Lung (tissue), 11 donors: ENCODE measurements at regions not wholly inside any gene's neighbourhood (a gene's known extent, or its start where the extent isn't known, plus 50 kb on each side); places are given as distances from the start of the nearest gene placed in this dataset.

ENCODE experiments used
- ATAC-seq: fragments of 200-7000 bp; cut with Tn5 transposase; one replicate; pipeline ENCODE4 v1.9.1; 2020; ENCODE audit warnings: moderate number of reproducible peaks; ENCODE audit not compliant: insufficient read depth, low FRiP score
- DNase-seq, 3 donors: peaks; one replicate each; pipeline ENCODE4 v3.0.0-alpha.2; 2013 to 2017
- H3K27ac ChIP-seq, 2 donors: one replicate each; pipeline ENCODE4 v1.5.1; 2013; ENCODE audit warnings: mild to moderate bottlenecking in 2 of 2, moderate library complexity in 2 of 2, control low read depth in 1 of 2, inconsistent platforms in 1 of 2, low read depth in 1 of 2, low read length in 1 of 2
- H3K27me3 ChIP-seq, 3 donors: one replicate each; pipeline ENCODE4 v1.5.1; 2013; ENCODE audit warnings: low read length in 2 of 3; ENCODE audit not compliant: control insufficient read depth in 3 of 3, insufficient read depth in 3 of 3
- H3K36me3 ChIP-seq, 4 donors: one replicate each; pipeline ENCODE4 v1.5.1; 2013; ENCODE audit warnings: low read length in 4 of 4, mild to moderate bottlenecking in 1 of 4, moderate library complexity in 1 of 4; ENCODE audit not compliant: control insufficient read depth in 4 of 4, insufficient read depth in 4 of 4
- H3K4me1 ChIP-seq, 5 donors: one replicate each; pipeline ENCODE4 v1.5.1; 2013; ENCODE audit warnings: low read length in 5 of 5, mild to moderate bottlenecking in 2 of 5, moderate library complexity in 1 of 5; ENCODE audit not compliant: control insufficient read depth in 5 of 5, insufficient read depth in 5 of 5
- H3K4me3 ChIP-seq: one replicate; pipeline ENCODE4 v1.5.1; 2013; ENCODE audit warnings: mild to moderate bottlenecking, control low read depth, moderate library complexity
- H3K9ac ChIP-seq, 2 donors: one replicate each; pipeline ENCODE4 v1.5.1; 2013; ENCODE audit warnings: low read length in 2 of 2, control low read depth in 1 of 2; ENCODE audit not compliant: insufficient read depth in 1 of 2
- H3K9me3 ChIP-seq, 4 donors: one replicate each; pipeline ENCODE4 v1.5.1; 2013; ENCODE audit warnings: low read length in 3 of 4, mild to moderate bottlenecking in 1 of 4, moderate library complexity in 1 of 4; ENCODE audit not compliant: control insufficient read depth in 4 of 4, insufficient read depth in 3 of 4
- CTCF ChIP-seq: IDR thresholded peaks from 2 replicates; pipeline ENCODE4 v1.5.1; 2012; ENCODE audit warnings: mild to moderate bottlenecking; ENCODE audit errors: control extremely low read depth, extremely low read depth
- WGBS, 2 donors: extraction: QIAGEN DNeasy Blood & Tissue Kit; methylation state at CpG; one replicate each; pipeline ENCODE4 v1.1.7; 2013; 5-methylcytosine and 5-hydroxymethylcytosine counted together
- donor health status: control.
- donor health status: control.
- donor health status: Bipolar disorder and iron deficiency.
- donor health status: healthy.
- donor health status: DM: yes; HTN: yes; CAD: no.

- no peak for TF ChIP-seq CTCF
- H3K9me3 ChIP-seq, result no peaks in the 10 kb centered on the region
- no peaks in the 10 kb centered on the region for H3K27me3 ChIP-seq
- H3K9ac ChIP-seq, result no peak overlapping the region
- no peak overlapping the region for H3K27ac ChIP-seq
- peaks cover 0 to 5% (median 0%) of the 10 kb centered on the region in 5 donors for H3K4me1 ChIP-seq
- no peak for DNase-seq
- H3K4me3 ChIP-seq, result no peak overlapping the region
- H3K36me3 ChIP-seq, result no peaks in the 10 kb centered on the region
- no peak for ATAC-seq
Measured at GRCh38 chr2:76381624-76382023, 670.9 kb upstream of the GCFC2 start.

- H3K27me3 ChIP-seq, result no peaks in the 10 kb centered on the region
- peaks cover 0 to 5% (median 0%) of the 10 kb centered on the region in 5 donors for H3K4me1 ChIP-seq
- TF ChIP-seq CTCF, result no peak
- no peak overlapping the region for H3K4me3 ChIP-seq
- DNase-seq, result no peak
- ATAC-seq, result no peak
- H3K9me3 ChIP-seq, result no peaks in the 10 kb centered on the region
- 83 to 92% methylated on average over 1 of the region's 1 CpG for WGBS, 2 donors
- no peaks in the 10 kb centered on the region for H3K36me3 ChIP-seq
- no peak overlapping the region for H3K9ac ChIP-seq
- H3K27ac ChIP-seq, result no peak overlapping the region
Measured at GRCh38 chr2:76378140-76378539, 667.4 kb upstream of the GCFC2 start.

- no peaks in the 10 kb centered on the region for H3K4me1 ChIP-seq
- 80 to 87% methylated on average over 2 of the region's 2 CpGs for WGBS, 2 donors
- H3K36me3 ChIP-seq, result no peaks in the 10 kb centered on the region
- peaks cover 0 to 4% (median 0%) of the 10 kb centered on the region in 4 donors for H3K9me3 ChIP-seq
- TF ChIP-seq CTCF, result no peak
- no peak overlapping the region for H3K27ac ChIP-seq
- DNase-seq (no peak), ATAC-seq (no peak)
- no peaks in the 10 kb centered on the region for H3K27me3 ChIP-seq
- H3K4me3 ChIP-seq, result no peak overlapping the region
- no peak overlapping the region for H3K9ac ChIP-seq
Measured at GRCh38 chr2:76341439-76341838, 630.7 kb upstream of the GCFC2 start.

GRCh38 chr2:76332871-76333270 lies 622.2 kb upstream of the GCFC2 start:
- Histone ChIP-seq H3K27ac (no peak overlapping the region), H3K36me3 (no peaks in the 10 kb centered on the region), H3K27me3 (no peaks in the 10 kb centered on the region), H3K4me3 (no peak overlapping the region), H3K9me3 (peaks cover 0 to 4% (median 0%) of the 10 kb centered on the region in 4 donors), H3K9ac (no peak overlapping the region), H3K4me1 (no peaks in the 10 kb centered on the region)
- no peak for TF ChIP-seq CTCF
- no peak for DNase-seq
- 93 to 97% methylated on average over 2 of the region's 2 CpGs for WGBS, 2 donors
- no peak for ATAC-seq
